ENCODE measurements at regions not wholly inside any gene's neighbourhood (a gene's known extent, or its start where the extent isn't known, plus 50 kb on each side); places are given as distances from the start of the nearest gene placed in this dataset.

DNA sequence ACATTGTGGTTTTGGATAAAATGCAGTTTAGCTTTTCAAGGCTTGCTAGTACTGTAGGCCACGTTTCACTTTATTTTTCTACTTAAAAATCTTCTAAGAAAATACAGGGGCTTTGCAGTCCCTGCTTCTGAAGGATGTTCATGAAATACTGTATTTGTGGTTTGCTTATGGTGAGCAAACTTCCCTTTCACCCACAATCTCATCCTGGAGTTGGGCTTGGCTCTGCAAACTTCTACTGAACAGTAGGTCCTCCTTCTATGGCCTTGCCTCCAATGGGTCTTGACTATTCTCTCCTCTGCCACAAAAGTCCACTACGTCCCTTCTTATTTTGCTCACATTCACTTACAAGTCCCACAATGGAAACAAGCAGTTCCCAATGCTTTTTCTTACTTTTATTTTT lies 502.7 kb upstream of the KLF4 start:
- TF ChIP-seq, protein P1, sequence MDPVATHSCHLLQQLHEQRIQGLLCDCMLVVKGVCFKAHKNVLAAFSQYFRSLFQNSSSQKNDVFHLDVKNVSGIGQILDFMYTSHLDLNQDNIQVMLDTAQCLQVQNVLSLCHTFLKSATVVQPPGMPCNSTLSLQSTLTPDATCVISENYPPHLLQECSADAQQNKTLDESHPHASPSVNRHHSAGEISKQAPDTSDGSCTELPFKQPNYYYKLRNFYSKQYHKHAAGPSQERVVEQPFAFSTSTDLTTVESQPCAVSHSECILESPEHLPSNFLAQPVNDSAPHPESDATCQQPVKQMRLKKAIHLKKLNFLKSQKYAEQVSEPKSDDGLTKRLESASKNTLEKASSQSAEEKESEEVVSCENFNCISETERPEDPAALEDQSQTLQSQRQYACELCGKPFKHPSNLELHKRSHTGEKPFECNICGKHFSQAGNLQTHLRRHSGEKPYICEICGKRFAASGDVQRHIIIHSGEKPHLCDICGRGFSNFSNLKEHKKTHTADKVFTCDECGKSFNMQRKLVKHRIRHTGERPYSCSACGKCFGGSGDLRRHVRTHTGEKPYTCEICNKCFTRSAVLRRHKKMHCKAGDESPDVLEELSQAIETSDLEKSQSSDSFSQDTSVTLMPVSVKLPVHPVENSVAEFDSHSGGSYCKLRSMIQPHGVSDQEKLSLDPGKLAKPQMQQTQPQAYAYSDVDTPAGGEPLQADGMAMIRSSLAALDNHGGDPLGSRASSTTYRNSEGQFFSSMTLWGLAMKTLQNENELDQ (CRISPR knock-in tag; IDR thresholded peaks at IDR 0.05; ENCODE audit: borderline replicate concordance): no peak
- TF ChIP-seq, protein P2, sequence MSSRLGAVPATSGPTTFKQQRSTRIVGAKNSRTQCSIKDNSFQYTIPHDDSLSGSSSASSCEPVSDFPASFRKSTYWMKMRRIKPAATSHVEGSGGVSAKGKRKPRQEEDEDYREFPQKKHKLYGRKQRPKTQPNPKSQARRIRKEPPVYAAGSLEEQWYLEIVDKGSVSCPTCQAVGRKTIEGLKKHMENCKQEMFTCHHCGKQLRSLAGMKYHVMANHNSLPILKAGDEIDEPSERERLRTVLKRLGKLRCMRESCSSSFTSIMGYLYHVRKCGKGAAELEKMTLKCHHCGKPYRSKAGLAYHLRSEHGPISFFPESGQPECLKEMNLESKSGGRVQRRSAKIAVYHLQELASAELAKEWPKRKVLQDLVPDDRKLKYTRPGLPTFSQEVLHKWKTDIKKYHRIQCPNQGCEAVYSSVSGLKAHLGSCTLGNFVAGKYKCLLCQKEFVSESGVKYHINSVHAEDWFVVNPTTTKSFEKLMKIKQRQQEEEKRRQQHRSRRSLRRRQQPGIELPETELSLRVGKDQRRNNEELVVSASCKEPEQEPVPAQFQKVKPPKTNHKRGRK (CRISPR knock-in tag; IDR thresholded peaks at IDR 0.05): no peak

Data from HepG2 (cell line).